HS-5 (cell line): ENCODE measurements at regions not wholly inside any gene's neighbourhood (a gene's known extent, or its start where the extent isn't known, plus 50 kb on each side); places are given as distances from the start of the nearest gene placed in this dataset.
"Not testable (repeated sequence)": the region's sequence is repeated elsewhere in the genome, so short reads cannot be mapped to it uniquely, and the experiment has no call there.

Experiments
- DNase-seq: peaks from one replicate; pipeline ENCODE4 v3.0.0-alpha.2; 2012; ENCODE audit warnings: low read depth

GRCh38 chr12:61915420-61915819, 344.8 kb upstream of the USP15 start:
- DNase-seq = no peak

DNA sequence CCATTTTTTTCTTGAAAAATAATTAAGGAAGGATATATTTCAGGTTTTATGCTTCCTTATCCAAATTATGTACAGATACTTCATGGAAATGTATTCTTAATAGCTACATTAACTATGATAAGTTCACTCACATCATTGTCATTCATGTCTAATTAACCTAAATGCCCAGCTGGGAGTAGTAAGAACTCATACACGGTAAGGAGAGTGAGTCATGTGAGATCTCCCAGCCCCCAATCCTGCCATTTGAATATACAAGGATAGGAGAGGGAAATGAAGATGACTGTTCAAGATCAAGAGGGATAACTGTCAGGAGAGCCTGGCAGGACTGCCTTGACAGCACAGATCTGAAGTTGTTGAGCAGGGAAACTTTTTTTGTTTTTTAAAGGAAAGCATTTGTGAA, 343.4 kb upstream of the USP15 start:
- DNase-seq = peak; percentile 10

DNA sequence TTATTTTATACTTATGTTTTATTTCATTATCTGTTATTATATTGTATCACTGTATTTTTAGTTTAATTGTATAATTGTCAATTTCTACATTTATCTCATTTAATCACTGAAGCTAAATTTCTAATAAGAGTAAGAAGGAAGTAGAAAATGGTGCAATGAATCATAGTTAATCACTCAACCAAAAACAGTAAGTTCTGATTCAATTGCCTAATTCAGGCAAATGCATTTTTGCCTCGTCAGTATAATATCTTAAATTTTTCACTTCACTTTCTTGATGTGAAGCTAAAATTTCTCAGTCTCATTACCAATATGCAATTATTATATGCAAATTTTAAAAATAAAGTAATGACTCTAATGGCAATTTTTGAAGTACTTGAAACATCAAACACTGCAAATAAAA, 340.5 kb upstream of the USP15 start:
- DNase-seq = no peak

DNA sequence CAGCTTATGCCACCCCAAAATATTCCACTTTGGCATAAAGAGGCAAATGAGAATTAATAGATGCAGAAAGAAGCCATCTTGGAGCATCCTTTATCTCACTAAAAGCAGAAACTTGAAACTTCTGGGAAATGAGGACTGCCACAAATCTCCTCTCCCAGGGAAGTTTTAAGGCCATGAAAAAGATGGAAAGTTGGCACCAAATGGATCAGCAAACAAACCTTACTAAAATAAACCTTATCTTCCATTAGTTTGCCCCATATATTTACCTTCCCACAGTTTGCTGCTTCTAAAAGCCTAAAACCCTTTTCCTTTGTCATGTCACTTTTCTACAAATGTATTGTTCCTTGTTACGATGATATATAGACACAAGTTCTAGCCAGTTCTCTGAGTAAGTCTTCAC, 340.0 kb upstream of the USP15 start:
- DNase-seq = no peak

DNA sequence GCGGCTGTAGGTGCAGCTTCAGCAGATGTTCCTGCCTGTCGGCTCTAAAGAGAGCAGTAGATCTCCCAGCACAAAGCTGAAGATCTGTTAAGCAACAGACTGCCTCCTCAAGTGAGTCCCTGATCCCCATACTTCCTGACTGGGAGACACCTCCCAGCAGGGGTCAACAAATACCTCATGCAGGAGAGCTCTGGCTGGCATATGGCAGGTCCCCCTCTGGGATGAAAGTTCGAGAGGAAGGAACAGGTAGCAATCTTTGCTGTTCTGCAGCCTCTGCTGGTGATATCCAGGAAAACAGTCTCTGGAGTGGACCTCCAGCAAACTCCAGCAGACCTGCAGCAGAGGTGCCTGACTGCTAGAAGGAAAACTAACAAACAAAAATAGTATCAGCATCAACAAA, 337.1 kb upstream of the USP15 start:
- DNase-seq = no peak

DNA sequence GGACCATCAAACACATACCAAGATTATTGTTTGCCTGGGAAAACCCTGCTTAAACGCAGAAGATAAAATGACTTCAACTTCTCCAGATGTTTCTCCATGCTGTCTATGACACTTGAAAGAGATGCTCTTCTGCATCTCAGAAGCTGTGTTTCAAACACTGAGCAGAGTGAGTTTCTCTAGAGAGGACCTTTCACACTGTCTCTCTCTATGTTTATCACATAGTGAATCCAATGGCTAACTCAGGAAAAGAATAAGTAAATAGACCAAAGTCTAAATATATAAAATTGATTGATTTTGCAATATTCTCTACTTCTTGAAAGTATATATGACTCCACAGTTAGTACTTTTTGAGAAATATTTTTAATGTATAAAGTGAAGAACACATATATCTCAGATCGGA, 325.6 kb upstream of the USP15 start:
- DNase-seq = no peak

- no peak for DNase-seq
Observed at GRCh38 chr12:61939977-61940376, 320.2 kb upstream of the USP15 start.

DNA sequence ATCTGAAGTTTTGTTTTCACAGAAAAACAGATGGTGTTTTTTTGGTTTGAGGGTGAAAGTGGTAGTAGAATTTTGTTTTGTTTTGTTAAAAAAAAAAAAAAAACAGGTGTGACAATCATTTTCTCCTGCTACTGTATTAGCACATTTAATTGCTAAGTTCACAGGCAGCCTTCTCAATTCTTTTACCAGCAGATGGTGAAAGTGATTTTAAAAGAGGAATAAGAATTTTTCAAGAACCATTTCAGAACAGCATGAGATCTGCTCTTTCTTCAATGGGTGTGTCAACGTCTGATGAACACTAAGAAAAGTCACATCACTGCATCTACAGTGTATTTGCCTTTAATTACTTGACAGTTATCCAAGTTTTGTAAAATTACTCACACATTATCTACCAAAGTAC, 303.7 kb upstream of the USP15 start:
- no peak for DNase-seq

GRCh38 chr12:61974461-61974860, 285.7 kb upstream of the USP15 start:
- no peak for DNase-seq

- DNase-seq = no peak
Observed at GRCh38 chr12:61985830-61986229, 274.4 kb upstream of the USP15 start.

DNA sequence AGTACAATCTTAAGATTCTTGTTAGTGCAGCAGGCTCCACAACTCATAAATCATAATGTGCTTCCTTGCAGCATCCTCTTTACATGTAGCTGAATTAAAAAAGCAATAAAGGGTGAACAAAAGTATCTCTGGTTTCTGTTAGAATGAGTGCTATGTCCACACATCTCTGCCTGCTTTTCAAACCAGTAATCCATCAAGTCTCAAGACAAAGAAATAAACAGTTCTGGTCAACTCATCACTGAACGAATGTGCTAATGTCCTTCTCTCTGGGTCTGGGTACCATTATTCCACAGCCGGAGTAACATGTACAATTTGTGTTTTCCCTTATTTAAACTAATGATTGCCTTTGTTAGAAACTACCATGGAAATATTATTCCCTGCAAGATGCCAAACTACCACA, 273.0 kb upstream of the USP15 start:
- DNase-seq = no peak

DNA sequence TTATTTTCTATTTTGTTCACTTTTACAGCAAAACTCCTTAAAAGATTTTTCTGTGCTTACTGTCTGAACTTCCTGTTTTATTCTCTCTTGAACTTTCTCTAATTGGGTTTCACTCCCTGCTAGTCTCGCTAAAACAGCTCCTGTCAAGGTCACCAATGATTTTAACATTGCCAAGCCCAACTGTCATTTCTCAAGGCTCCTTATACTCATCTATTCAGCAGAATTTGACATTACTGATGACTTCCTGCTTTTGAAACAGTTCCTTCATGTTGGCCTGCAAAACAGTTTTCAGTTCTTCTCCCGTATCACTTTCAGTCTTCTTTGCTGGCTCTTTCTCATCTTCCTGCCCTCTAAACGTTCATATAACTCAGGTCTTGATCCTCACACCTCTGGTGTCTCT, 268.5 kb upstream of the USP15 start:
- no peak for DNase-seq

GRCh38 chr12:61993734-61994345, 266.4 kb upstream of the USP15 start:
- DNase-seq = peak; percentile 8

GRCh38 chr12:61996717-61997116, 263.5 kb upstream of the USP15 start:
- no peak for DNase-seq

DNA sequence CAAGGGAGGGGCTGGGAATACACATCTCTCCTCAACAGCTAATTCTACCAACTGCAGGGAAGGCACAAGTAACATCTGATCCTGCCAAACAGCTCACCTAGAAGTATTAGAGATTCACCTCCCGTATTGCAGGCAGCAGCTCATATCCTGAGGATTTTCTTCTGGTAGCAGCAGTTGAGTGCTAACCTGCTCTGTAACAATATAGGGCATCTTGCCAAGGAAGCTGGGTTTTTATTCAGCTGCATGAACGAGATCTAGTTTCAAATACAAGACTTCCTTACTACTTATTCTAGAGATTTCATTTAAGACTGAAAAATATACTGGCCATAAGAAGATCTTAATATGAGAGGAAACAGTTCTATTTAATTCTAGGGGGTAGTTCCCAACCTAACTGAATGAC, 261.4 kb upstream of the USP15 start:
- DNase-seq = no peak

DNA sequence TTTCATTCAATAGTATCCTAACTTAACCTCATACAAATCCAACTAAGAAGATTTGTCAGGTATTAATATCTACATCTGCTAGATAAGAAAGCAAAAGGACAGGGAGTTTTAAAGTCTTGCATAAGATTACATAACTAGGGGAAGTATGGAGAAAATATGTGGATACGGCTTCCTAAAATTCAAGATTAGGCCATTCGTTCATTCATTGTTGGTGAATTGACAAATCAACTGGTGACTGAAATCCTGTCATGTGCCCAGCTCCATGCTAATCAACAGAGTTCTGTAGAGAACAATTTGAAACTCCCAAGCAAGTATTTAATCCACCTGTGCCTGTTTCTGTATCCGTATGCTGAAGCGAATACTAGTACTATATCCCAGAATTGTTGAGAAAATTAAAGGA, 260.9 kb upstream of the USP15 start:
- DNase-seq = no peak

DNA sequence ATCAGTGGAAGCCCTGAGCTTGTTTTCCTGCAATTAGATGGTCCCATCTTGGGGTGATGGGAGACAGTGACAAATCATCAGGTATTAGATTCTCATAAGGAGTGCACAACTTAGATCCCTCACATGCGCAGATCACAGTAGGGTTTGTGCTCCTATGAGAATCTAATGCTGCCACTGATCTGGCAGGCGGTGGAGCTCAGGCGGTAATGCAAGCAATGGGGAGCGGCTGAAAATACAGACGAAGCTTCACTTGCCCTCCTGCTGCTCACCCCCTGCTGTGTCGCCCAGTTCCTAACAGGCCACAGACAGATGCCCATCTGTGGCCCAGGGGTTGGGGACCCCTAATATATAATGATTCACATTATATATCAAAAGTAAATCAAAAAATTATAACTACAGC, 258.8 kb upstream of the USP15 start:
- no peak for DNase-seq

DNA sequence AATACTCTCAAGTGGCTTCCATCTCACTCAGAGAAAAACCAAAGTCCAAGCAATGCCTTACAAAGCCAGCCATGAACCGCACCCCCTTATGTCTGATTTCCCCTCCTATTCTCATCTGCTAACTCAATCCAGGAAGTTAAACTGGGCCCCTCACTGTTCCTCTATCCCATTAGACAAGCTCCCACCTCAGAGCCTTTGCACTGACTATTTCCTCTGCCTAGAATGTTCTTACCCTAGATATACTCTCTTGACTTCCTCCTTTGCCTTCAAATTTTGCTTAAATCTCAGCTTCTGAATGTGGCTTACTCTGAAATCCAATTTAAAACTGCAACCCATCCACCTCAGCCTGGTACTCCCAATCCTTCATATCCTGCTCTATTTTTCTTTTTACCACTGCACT, 257.0 kb upstream of the USP15 start:
- DNase-seq = no peak

DNA sequence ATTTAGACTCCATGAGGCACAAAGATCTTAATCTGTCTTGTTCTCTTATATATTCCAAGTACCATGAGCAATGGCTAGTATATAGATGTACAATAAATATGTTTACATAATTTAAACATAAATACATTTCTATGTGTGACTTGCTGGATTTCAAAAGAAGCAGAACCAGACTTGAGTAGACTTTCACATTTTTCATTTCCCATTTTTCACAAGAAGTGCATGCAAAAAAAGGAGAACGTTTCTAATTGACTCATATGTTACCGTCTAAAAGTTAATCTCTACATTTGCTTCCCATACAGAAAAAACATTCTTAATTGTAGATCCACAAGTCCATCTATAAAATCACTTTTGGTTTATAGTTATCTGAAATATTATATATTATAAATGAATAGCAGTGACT, 256.5 kb upstream of the USP15 start:
- DNase-seq = no peak

- DNase-seq = no peak
Observed at GRCh38 chr12:62005615-62006014, 254.6 kb upstream of the USP15 start.

DNA sequence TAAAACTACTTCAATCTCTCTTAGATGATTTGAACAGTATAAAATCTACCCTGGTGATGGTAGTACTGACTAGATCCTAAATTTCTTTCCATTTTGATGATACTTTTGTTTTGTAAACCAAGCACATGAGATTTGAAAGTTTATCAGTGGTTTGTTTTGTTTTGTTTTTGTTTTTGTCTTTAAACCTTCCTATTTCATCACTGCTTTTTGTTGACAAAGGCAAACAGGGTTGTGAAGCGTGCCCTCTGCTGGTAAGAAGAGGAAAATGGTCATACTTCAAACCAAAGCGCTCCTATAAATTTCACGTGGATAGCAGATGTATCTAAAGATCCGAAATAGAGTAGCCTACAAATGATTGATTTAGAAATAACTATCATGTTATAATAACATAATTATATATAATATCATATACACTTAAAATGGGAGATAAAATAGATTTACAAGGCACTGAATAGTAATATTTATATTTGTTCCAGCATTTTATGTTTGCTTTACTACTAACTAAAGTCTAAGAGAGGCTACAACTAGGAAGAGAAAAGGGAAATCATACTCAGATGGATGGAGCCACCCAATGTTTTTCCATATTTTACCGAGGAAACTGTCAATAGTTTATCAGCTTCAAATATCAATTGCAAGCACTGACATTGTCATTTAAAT, 254.0 kb upstream of the USP15 start:
- peak; percentile 13 for DNase-seq

DNA sequence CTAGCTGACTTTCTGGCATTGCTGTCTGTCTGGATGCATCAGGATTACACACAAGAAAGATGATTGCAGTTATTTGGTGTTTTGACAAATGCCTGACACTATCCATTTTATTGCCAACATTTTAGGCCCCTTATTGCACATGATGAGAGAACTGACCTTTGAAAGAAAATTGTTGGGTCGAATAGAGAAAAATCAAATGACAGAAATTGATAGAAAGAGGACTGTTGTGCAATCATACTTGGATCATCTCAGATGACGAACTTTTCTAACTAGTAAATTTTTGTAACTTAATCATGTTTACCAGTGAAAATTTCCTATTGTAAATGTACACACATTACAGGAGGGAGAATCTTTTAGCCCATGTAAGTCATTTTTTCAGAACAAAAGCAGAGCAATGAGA, 251.5 kb upstream of the USP15 start:
- DNase-seq = no peak

- DNase-seq = no peak
Observed at GRCh38 chr12:62009445-62009844, 250.8 kb upstream of the USP15 start.

DNA sequence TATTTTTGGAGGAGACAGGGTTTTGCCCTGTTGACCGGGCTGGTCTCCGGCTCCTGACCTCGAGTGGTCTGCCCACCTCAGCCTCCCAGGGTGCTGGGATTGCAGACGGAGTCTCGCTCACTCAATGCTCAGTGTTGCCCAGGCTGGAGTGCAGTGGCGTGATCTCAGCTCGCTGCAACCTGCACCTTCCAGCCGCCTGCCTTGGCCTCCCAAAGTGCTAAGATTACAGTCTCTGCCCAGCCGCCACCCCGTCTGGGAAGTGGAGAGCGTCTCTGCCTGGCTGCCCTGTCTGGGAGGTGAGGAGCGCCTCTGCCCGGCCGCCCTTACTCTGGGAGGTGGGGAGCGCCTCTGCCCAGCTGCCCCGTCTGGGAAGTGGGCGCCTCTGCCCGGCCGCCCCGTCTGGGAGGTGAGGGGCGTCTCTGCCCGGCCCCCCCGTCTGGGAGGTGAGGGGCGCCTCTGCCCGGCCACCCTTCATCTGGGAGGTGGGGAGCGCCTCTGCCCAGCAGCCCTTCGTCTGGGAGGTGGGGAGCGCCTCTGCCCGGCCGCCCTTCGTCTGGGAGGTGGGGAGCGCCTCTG, 249.8 kb upstream of the USP15 start:
- DNase-seq = not testable (repeated sequence)
